NK-92 treated with Interleukin-12 subunit alpha and Interleukin-12 subunit beta, amount 100 ng/mL, for 24 hours (cell line): ENCODE measurements at regions not wholly inside any gene's neighbourhood (a gene's known extent, or its start where the extent isn't known, plus 50 kb on each side); places are given as distances from the start of the nearest gene placed in this dataset.
"Not testable (repeated sequence)": the region's sequence is repeated elsewhere in the genome, so short reads cannot be mapped to it uniquely, and the experiment has no call there.

Experiments
- DNase-seq: peaks from one replicate; lab custom pipeline; 2025; lab: John Stamatoyannopoulos, UW

DNA sequence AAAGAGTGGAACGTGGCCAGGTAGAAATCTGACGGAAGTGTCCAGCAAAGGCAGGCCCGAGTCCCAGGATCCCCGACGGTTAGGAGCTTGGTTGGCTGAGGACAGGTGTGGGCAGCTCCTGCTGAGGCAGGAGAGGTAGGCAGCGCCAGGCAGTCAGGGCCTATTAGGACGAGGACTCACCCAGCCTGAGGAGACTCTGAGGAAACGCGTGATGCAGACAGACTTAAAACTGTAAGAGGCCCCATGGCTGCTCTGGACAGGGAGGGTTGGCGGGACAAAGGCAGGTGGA is 255.7 kb upstream of the SFSWAP start:
- DNase-seq = no peak

DNA sequence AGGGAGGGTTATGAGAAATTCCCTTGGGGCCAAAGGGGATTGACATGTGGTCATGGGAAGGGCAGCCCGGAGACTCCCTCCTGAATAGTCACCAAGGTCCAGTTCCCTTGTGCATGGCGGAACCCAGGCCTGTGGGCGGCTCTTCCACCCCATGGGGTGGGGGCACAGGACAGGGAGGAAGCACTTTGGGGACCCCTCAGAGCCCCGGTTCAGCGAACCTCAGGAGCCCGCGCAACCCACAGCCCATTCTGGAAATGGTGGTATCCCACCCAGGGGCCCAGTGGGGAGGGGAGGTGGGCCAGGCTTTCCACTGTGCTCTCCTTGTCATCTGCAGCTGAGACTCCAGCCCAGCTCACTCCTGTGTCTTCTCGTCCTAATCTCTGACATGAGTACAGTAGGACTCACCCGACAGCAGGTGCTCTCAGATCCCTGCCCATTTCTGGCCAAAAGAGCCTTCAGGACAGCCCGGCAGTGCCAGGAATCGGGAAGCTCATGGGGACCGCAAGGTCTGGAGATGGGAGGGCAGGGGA is 255.2 kb upstream of the SFSWAP start:
- DNase-seq = no peak

DNA sequence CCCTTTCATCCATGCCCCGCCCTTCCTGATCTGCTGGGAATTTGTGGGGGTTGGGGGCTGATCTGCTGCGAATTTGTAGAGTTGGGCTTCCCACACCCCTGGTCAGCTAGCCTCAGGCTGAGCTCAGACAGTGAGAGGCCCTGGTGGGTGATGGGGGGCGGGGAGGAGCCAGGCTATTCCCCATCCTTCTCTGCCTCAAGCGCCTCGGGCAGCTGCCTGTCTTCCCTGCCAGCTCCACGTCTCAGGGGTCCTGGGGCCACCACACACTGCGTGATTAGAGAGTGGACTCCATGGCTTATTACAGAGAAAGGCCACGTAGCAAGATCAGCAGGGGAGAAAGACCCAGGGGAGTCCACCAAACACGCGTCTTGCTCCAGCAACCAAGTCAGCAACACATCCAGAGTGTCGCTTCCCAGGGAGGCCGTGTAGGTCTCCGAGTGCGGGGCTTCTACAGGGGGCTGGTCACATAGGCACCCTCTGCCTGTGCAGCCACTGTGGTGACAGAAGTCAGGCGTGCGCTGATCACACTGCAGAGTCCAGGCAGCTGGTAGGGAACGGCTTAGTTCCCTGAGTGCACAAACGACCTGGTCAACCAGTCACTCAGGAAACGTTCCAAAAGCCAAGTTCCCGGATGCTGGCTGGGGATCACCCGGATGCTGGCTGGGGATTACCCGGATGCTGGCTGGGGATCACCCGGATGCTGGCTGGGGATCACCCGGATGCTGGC is 254.4 kb upstream of the SFSWAP start:
- DNase-seq = no peak

DNA sequence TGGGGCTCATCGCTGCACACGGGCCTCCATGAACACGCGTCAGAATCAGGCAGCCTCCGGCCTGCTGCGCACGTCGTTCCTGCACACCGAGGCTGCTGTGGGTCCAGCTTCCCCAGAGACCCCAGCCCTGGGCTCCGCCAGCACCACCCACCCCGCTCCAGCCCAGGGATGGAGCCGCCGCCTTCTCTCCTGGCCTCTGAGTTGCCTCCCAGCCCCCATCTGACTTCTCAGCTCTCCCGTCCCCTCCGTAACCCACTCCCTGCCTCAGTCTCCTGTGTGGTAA is 253.9 kb upstream of the SFSWAP start:
- DNase-seq = no peak

DNA sequence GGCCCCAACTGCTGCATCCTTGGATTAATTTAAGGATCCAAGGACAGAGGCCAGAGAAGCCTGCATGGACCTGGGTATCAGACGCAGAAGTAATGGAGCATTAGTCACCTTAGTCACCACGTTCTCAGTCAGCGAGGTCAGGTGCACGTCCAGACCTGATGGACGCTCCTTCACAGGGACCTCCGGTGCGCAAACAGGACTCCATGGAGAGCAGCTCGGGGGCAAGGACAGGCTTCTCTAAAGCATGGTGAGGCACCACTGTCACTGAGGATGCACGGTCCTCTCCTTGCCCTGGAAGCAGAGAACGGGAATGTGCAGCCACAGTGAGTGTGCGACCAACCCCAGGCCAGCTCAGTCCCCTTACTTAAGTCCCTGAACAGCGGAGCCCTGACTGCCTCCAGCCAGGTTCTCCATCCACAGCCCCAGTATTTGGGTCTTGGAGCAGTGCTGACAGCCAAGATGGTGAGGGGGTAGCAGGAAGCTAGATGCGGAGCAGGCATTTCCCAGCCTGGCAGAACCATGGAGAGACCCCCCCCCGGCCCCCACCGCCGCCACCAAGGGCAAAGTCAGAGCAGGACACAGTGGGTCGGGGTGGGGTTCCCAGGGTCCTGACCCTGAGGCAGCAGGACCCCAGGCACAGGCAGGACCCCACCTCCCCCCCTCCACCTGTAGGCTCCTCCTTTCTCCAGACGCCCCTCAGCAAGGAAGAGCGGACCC is 253.4 kb upstream of the SFSWAP start:
- no peak for DNase-seq

DNA sequence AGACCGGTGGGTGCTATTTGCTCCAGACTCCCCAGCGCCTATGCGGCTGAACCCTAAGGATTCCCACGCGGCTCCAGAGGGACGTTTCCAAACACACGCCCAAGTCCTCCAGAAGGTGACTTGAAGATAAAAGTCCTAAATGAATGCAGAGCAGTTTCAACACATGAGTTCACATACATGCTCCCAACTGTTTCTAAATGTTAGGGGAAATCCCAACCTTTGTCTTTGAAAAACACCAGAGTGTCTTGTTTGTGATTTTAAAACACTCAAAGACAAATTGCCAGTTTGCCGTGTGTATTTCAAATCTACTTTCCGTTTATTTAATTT is 252.9 kb upstream of the SFSWAP start:
- no peak for DNase-seq

DNA sequence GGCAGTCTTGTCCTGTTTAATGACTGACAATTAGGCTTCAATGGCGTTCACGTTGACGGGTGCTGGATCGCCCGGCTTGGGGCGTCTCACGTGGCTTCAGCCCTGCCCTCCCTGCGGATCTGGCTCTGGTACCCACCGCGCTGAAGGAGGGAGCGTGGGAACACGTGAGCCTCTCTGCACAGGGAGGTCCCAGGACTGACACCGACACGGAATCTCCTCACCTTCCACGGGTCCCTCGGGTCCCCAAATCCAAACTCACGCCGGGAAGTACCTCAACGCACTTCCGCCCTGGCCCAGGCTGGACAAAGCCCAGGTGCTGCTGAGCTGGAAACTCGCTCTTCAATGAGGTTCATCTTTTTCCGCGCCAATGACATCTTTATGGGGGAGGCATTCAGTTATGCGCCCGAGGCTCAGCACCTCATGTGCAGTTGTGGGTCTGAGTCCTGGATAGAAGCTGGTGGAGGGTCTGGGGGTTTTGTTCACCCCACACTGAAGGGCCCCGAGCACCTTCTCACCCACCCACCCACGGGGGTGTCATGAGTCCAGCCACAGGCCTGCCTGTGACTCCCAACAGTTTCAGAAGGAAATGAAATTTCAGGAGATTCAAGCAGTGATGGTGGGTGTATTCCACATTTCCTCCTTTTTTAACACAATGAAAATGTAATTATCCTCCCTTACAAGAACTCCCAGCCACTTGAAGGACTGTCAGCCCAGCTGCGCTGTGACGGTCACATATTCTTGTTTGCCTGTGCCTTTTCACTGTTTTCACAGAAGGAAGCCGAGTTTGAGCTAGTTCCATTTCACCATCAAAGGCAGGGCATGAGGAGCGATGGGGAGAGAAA is 251.7 kb upstream of the SFSWAP start:
- DNase-seq = no peak

DNA sequence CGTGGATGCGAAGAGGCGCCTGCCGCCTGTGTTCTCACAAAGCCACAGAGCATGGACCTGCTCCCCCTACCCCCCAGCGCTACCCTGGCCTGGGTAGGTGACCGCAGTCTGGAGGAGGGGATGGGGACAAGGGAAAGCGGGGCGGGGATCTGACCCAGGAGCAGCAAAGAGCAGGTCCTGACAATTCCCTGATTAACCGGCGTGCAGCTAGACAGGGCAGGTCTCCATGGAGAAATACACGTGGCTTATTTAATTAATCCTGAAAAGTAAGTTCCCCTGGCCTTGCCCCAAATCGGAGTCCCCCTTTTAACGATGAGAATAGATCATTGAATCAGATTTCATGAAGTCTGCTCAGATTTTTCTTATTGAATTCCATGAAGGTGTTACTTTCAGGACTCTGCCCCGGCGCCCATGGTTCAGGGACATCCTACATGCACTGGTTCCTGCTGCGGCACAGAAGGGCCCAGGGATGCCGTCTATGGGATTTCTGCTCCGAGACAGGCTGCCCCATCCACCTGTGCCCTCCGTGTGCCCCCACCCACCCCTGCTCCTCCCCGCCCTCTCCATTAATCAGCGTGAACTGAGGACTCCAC is 251.0 kb upstream of the SFSWAP start:
- DNase-seq = no peak

DNA sequence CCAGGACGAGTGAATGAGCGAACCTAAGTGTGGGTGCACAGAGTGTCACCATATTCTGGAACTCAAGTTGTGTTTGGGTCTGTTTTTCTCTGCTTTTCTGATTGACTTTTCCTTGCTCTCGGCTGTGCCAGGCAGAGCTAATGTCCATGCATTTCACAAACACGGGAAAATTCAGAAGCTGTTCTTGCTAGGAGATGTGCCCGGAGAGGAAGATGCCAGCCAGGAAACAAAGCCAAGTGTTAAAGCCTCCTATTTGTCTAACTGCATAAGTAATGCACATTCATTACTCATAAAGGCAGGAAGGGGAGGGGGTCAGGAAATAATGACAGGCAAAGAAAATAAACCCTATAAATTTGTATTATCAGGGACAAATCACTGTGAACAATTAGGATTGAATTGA is 250.4 kb upstream of the SFSWAP start:
- no peak for DNase-seq

DNA sequence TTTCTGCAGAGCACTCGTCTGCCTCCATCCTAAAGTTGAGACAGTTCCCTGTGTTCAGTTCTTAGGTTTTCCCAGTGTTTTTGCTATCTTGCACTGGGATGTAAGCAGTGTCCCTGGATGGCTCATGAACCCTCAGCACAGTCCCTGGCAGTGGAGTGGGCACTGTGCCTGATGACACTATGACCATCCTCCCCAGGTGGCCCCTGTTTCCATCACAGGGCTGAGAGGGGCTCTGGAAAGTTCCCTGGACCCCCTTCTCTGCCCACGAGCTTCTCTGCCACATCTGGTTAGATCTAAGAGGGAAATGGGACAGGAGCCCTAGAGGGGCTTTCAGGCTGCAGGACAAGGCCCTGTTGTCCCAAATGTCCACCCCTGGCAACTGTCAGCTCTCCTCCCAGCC is 249.8 kb upstream of the SFSWAP start:
- DNase-seq = no peak

DNA sequence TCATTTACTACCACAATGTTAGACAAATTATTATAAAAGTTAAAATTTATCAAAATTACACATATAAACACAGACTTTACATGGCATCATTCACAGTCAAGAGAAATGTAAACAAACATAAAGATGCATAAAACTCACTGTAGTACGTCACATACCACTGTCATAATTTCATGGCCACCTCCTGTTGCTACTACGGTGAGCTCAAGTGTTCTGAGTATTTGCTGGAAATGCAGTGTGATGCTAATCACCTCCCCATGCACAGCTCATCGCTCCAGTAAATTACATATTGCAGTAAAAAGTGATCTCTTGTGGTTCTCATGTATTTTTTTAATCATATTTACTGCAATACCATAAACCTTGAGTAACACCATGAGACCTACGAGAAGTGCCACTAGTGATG is 247.7 kb upstream of the SFSWAP start:
- DNase-seq = no peak

DNA sequence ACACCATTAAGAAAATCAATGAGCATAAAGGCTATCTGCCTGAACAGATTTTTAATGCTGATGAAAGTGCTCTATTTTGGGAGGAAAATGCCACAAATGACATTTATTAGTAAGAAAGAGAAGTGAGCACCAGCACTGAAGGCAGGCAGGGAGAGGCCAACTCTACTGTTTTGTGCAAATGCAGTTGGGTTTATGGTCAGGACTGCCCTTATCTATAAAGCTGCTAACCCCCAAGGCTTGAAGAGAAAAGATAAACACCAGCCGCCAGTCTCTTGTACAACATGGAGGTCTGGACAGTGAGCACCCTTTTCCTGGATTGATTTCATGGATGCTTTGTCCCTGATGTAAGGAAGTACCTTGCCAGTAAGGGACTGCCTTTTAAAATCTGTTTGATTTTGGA is 246.8 kb upstream of the SFSWAP start:
- DNase-seq = no peak

DNA sequence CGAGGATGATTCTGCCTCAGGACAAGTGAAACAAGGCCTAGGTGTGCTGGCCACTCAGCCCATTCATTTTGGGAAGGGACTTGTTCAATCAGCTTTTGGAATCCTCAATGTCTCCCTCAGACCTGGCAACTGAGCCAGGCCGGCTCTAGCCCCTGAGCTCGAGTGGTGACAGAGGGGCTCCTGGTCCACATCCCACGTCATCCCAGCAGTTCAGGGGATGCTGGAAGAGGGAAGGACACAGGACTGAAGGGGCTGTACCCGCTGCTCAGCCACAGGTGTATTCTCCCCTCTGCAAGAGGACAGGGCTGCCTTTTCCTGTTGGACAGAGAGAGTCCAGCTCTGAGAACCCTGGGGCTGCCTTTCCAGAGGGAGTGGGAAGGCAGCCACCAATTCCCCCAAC is 244.6 kb upstream of the SFSWAP start:
- no peak for DNase-seq

DNA sequence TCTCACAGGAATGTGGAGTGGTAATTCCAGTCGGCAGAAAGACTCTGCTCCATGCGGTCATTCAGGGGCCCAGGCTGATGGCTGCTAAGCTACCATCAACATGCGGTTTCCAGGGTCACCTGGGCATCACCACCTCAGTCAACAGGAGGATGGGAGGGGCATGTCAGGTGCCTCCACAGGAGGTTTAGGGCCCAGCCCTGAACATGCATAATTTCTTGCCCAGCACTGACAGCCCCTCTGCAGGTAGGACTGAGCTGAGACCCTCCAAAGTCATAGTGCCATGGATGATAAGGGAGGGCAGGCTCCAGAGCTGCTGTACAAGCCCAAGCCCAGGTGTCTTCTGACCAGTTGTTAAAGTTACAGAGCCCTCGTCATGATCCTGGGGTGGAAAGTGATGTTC is 244.0 kb upstream of the SFSWAP start:
- no peak for DNase-seq

DNA sequence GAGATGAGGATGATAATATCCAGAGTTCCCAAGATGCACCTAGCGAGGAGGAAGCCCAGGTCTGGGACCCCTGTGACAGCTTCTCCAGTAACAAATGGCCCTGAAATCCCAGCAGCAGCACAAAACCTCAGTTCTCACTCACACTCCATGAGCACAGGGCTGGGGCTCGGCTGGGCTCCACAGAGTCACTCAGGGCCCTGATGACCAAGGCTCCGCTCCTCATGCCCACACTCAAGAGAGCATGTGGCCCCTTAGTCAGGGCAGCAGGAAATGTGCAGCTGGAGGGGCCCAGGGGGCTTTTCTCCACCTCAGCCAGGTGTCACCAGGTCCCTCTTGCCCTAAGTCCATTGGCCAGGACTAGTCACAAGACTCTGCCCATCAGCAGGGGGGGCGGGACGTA is 242.7 kb upstream of the SFSWAP start:
- DNase-seq = no peak

DNA sequence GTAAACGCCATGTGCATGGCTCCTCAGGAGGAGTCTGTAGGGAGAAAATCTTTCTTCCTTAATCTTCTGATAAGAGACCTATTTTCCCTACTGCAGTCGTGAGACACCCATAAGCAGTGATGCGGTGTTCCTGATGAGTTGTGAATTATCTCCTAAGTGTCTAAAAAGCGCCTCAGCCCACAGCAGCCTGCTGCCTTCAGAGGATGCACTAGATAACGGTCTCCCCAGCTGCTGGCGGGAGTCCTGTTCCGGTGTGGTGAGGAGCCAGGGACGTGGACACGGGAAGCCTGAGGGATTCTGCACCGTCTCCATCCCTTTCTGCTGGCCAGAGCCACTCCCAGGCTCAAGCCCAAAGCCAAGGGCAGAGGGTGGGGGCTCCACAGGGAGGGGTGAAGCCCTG is 240.9 kb upstream of the SFSWAP start:
- not testable (repeated sequence) for DNase-seq

DNA sequence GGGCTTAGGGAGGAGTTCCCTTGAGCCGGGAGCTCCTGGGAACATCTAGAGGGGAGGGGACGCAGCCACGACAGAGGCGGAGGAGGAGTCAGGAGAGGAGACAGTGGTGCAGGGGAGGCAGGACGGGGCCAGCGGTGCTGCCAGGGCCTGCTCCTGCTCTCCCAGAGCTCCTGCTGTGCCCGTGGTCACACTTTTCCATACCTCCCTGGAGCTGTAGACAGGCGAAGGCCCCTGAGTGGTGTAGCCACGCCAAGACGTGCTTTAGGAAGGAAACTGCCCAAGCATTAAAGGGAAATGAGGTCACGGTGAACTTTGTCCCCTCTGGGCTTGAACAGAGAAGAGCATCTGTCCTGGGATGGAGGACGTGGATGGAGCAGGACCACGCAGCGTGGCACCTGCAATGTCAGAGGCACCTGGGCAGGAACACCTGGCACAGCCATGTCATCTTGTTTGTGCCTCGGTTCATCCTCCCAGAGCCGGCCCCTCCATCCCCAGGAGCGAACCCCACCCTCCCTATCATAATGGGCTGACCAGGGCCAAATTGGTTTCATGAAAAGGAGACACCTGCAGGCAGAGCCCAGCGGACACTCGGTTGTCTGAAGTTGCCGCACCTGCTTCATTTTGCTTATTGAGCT is 239.5 kb upstream of the SFSWAP start:
- no peak for DNase-seq

DNA sequence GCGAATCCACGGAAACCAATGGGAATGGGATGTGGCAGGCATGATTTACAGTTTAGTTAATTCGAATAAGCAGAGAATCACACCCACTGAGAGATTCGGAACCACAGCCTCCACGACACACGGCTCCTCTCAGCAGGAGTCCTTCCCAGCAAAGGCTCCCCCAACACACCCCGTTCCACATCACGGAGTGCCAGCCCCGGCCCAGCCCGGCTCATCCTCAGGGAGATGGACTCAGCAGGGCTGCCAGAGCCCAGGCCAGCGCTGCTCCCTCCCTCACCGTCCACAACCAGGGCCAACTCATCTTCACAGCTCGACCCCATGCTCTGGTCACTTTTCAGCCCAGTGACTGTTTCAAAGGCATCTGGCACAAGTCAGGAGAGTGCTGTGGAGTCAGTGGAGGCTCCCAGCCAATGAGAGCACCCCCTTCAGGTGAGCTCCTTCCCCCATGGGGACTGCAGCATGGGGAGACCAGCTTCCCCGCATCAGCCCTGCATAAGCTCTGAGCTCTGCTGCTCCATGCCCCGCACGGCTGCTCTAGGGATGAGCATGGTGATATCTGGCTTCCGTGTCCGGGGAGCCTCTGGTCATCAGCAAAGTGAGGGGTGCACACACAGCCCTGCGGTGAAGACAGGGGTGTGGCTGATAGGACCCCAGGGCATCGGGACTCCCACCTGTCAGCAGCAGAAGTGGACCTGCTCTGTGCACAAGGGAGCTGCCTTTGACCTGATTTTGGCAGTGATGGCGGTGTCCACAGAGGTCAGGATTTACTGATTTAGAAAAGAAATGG is 238.8 kb upstream of the SFSWAP start:
- DNase-seq = no peak

DNA sequence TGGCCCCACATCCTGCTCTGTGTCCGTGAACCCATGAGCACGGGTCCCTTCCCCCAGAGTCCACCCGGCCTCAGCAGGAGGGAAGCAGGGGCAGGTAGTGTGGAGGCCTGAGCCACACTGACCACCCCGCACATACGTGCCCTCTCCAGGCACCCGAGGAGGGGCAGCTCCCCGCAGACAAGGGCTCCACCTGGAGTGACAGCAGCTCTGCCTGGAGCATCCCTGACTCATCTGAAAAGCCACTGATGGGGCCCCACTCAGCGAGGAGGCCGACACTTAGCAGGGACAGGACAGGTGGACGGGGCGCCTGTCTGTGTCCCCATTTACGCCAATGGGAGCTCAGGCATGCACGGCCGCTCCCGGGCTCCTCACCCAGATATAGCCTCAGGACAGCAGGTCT is 237.6 kb upstream of the SFSWAP start:
- no peak for DNase-seq

DNA sequence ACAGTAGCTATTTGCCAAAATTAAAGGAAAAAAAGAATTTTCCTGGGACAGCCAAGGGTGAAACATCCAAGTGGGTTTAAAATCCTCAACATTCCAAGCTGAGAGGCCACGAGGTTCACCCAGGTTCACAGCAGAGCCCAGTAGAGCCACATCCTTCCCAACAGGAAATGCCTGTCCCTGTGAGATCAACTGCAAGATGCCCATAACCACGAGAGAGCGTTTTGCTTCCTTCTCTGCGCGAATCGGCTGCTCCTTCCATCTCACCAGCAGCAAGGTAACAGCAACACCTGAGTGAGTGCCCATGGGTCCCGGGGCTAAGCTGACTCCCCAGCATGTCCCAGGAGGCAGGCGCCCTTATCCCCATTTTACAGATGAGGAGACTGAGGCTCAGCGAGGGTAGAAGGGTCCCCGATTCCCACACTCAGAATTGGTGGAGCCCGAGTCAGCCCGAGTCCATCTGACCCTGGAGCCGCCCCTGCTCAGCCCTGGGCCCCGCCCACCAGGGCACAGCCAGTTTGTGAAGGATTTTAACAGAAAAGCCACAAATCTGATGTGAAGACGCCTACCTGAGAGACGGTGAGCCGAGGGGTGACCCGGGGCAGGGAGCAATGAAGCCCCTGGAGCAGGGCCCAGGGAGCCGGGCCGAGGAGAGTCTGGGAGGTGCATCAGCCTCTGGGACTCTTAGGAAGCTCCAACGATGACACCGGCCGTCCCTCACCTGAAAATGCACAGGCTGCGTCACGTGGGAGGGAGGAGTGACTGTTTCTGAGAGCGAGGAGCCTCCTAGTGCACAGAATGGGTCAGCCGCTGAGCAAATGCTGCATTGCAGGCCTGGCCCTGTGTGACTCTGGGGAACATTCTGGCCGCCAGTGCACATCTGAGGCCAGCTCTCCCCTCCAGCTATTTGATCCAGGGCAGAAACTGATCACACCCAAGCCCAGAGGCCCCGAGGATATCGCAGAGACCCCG is 236.9 kb upstream of the SFSWAP start:
- DNase-seq = no peak
